ENCODE measurements at regions not wholly inside any gene's neighbourhood (a gene's known extent, or its start where the extent isn't known, plus 50 kb on each side); places are given as distances from the start of the nearest gene placed in this dataset.

GRCh38 chr17:73753751-73754496 lies 109.7 kb upstream of the SDK2 start:
- DNase-seq (ENCODE audit: low read depth, low spot score) = no peak

- DNase-seq (ENCODE audit: low read depth, low spot score) = no peak
Measured at GRCh38 chr17:73754886-73755400, 110.7 kb upstream of the SDK2 start.

- DNase-seq (ENCODE audit: low read depth, low spot score) = no peak
Measured at GRCh38 chr17:73757420-73757819, 113.2 kb upstream of the SDK2 start.

- no peak for DNase-seq (ENCODE audit: low read depth, low spot score)
Measured at GRCh38 chr17:73758245-73758644, 114.0 kb upstream of the SDK2 start.

- no peak for DNase-seq (ENCODE audit: low read depth, low spot score)
Measured at GRCh38 chr17:73759324-73759723, 115.1 kb upstream of the SDK2 start.

- no peak for DNase-seq (ENCODE audit: low read depth, low spot score)
Measured at GRCh38 chr17:73759734-73760438, 115.6 kb upstream of the SDK2 start.

- no peak for DNase-seq (ENCODE audit: low read depth, low spot score)
Measured at GRCh38 chr17:73760439-73760758, 116.2 kb upstream of the SDK2 start.

- DNase-seq (ENCODE audit: low read depth, low spot score) = no peak
Measured at GRCh38 chr17:73765824-73766563, 121.7 kb upstream of the SDK2 start.

GRCh38 chr17:73767696-73768095 lies 123.5 kb upstream of the SDK2 start:
- DNase-seq (ENCODE audit: low read depth, low spot score) = no peak

- DNase-seq (ENCODE audit: low read depth, low spot score) = no peak
Measured at GRCh38 chr17:73768691-73769090, 124.4 kb upstream of the SDK2 start.

GRCh38 chr17:73769479-73769878 lies 125.2 kb upstream of the SDK2 start:
- DNase-seq (ENCODE audit: low read depth, low spot score) = no peak

GRCh38 chr17:73770115-73770848 lies 126.0 kb upstream of the SDK2 start:
- no peak for DNase-seq (ENCODE audit: low read depth, low spot score)

- no peak for DNase-seq (ENCODE audit: low read depth, low spot score)
Measured at GRCh38 chr17:73770849-73771229, 126.6 kb upstream of the SDK2 start.

- no peak for DNase-seq (ENCODE audit: low read depth, low spot score)
Measured at GRCh38 chr17:73772107-73772705, 128.0 kb upstream of the SDK2 start.

GRCh38 chr17:73773702-73774101 lies 129.5 kb upstream of the SDK2 start:
- DNase-seq (ENCODE audit: low read depth, low spot score) = no peak

GRCh38 chr17:73774852-73775251 lies 130.6 kb upstream of the SDK2 start:
- no peak for DNase-seq (ENCODE audit: low read depth, low spot score)

- DNase-seq (ENCODE audit: low read depth, low spot score) = no peak
Measured at GRCh38 chr17:73776351-73777130, 132.3 kb upstream of the SDK2 start.

GRCh38 chr17:73777131-73777449 lies 132.8 kb upstream of the SDK2 start:
- DNase-seq (ENCODE audit: low read depth, low spot score) = no peak

GRCh38 chr17:73782231-73782630 lies 138.0 kb upstream of the SDK2 start:
- no peak for DNase-seq (ENCODE audit: low read depth, low spot score)

- no peak for DNase-seq (ENCODE audit: low read depth, low spot score)
Measured at GRCh38 chr17:73782641-73783381, 138.6 kb upstream of the SDK2 start.

All from activated naive CD8-positive, alpha-beta T cell treated with anti-CD3 and anti-CD28 coated beads, Interleukin-2, amount 50 U/mL, for 16 hours (primary cell).